ENCODE measurements at regions not wholly inside any gene's neighbourhood (a gene's known extent, or its start where the extent isn't known, plus 50 kb on each side); places are given as distances from the start of the nearest gene placed in this dataset.

GRCh38 chr1:208933984-208934525 lies 649.5 kb upstream of the CAMK1G start:
- no peak for DNase-seq (ENCODE audit: low read depth)

GRCh38 chr1:208934933-208935332 lies 648.6 kb upstream of the CAMK1G start:
- no peak for DNase-seq (ENCODE audit: low read depth)

- no peak for DNase-seq (ENCODE audit: low read depth)
Measured at GRCh38 chr1:208935517-208936187, 647.9 kb upstream of the CAMK1G start.

GRCh38 chr1:208939537-208940085 lies 643.9 kb upstream of the CAMK1G start:
- DNase-seq (ENCODE audit: low read depth): no peak

GRCh38 chr1:208942394-208943130 lies 641.0 kb upstream of the CAMK1G start:
- DNase-seq (ENCODE audit: low read depth): peak; percentile 8

- DNase-seq (ENCODE audit: low read depth): no peak
Measured at GRCh38 chr1:208943291-208943690, 640.2 kb upstream of the CAMK1G start.

GRCh38 chr1:208944981-208945451 lies 638.5 kb upstream of the CAMK1G start:
- peak; percentile 5 for DNase-seq (ENCODE audit: low read depth)

- no peak for DNase-seq (ENCODE audit: low read depth)
Measured at GRCh38 chr1:208950206-208950605, 633.3 kb upstream of the CAMK1G start.

GRCh38 chr1:208951026-208951525 lies 632.4 kb upstream of the CAMK1G start:
- no peak for DNase-seq (ENCODE audit: low read depth)

- DNase-seq (ENCODE audit: low read depth): no peak
Measured at GRCh38 chr1:208951908-208952307, 631.6 kb upstream of the CAMK1G start.

- no peak for DNase-seq (ENCODE audit: low read depth)
Measured at GRCh38 chr1:208962867-208963266, 620.6 kb upstream of the CAMK1G start.

GRCh38 chr1:208965351-208965750 lies 618.2 kb upstream of the CAMK1G start:
- no peak for DNase-seq (ENCODE audit: low read depth)

- no peak for DNase-seq (ENCODE audit: low read depth)
Measured at GRCh38 chr1:208967334-208967733, 616.2 kb upstream of the CAMK1G start.

- no peak for DNase-seq (ENCODE audit: low read depth)
Measured at GRCh38 chr1:208974717-208975116, 608.8 kb upstream of the CAMK1G start.

GRCh38 chr1:208975456-208975855 lies 608.1 kb upstream of the CAMK1G start:
- no peak for DNase-seq (ENCODE audit: low read depth)

GRCh38 chr1:208977012-208977411 lies 606.5 kb upstream of the CAMK1G start:
- no peak for DNase-seq (ENCODE audit: low read depth)

GRCh38 chr1:208977638-208978256 lies 605.8 kb upstream of the CAMK1G start:
- DNase-seq (ENCODE audit: low read depth): no peak

GRCh38 chr1:208979776-208980175 lies 603.7 kb upstream of the CAMK1G start:
- no peak for DNase-seq (ENCODE audit: low read depth)

GRCh38 chr1:208980605-208981004 lies 602.9 kb upstream of the CAMK1G start:
- DNase-seq (ENCODE audit: low read depth): no peak

- DNase-seq (ENCODE audit: low read depth): no peak
Measured at GRCh38 chr1:208985231-208985630, 598.3 kb upstream of the CAMK1G start.

- peak; percentile 43 for DNase-seq (ENCODE audit: low read depth)
Measured at GRCh38 chr1:208988811-208989222, 594.7 kb upstream of the CAMK1G start.

GRCh38 chr1:208990456-208990855 lies 593.1 kb upstream of the CAMK1G start:
- no peak for DNase-seq (ENCODE audit: low read depth)

All from myocyte (in vitro differentiated cells).